Liver (tissue), 2 donors: ENCODE measurements at regions not wholly inside any gene's neighbourhood (a gene's known extent, or its start where the extent isn't known, plus 50 kb on each side); places are given as distances from the start of the nearest gene placed in this dataset.

ENCODE experiments used
- EGR1 ChIP-seq, 2 donors: IDR thresholded peaks; 2 replicates each; pipeline ENCODE4 v1.6.1; 2016 to 2018; ENCODE audit warnings: antibody characterized with exemption in 2 of 2, low read depth in 2 of 2
- JUND ChIP-seq, 2 donors: IDR thresholded peaks; 2 replicates each; pipeline ENCODE4 v1.6.1; 2016; ENCODE audit warnings: antibody characterized with exemption in 2 of 2
- donor health status: healthy.

DNA sequence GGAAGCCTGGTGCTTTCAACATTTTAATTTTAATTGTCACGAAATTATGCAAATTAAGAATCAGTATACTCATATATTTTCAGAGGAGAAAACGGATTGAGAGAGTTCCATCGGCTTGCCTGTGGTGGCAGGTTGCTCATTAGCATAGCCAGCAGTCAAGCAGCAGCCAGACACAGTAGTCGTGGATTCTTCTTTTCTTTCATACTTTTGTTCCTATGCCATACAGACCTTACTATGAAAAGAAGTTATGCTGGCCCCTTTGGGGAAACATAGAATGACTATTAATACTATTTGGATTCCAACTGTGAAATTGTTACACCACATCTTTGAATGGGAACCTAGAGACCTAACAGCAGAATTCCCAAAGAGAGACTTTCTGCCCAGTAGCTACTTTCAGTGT is 617.7 kb upstream of the CA10 start:
- TF ChIP-seq EGR1 (IDR thresholded peaks at IDR 0.05; ENCODE audit: low read depth in 2 of 2) (no peak), JUND (IDR thresholded peaks at IDR 0.05) (no peak)
